ENCODE measurements at regions not wholly inside any gene's neighbourhood (a gene's known extent, or its start where the extent isn't known, plus 50 kb on each side); places are given as distances from the start of the nearest gene placed in this dataset.

GRCh38 chr1:95393434-95393833, 159.4 kb downstream of the RWDD3 start:
- TF ChIP-seq NRF1 (conservative IDR thresholded peaks at IDR 0.05 in 1 of 2, IDR thresholded peaks at IDR 0.05 in 1 of 2), result no peak
- TF ChIP-seq EZH2 (IDR thresholded peaks at IDR 0.05; ENCODE audit: borderline replicate concordance, low read depth, low read length), result no peak
- no peak for TF ChIP-seq BRD4 (IDR thresholded peaks at IDR 0.05)
- no peak for TF ChIP-seq MAX (CRISPR knock-in tag; IDR thresholded peaks at IDR 0.05)
- no peak for TF ChIP-seq E2F1 (CRISPR knock-in tag; IDR thresholded peaks at IDR 0.05)
- TF ChIP-seq NR2F6 (CRISPR knock-in tag; IDR thresholded peaks at IDR 0.05), result no peak
